Nephron progenitor cell (in vitro differentiated cells): ENCODE measurements at regions not wholly inside any gene's neighbourhood (a gene's known extent, or its start where the extent isn't known, plus 50 kb on each side); places are given as distances from the start of the nearest gene placed in this dataset.

ENCODE experiments used
- DNase-seq: peaks from one replicate; pipeline ENCODE4 v3.0.0; 2021
- H3K27ac Mint-ChIP-seq: 2 replicates; pipeline ENCODE4 v1.8.0; 2021; ENCODE audit warnings: mild to moderate bottlenecking, moderate library complexity, mixed read lengths
- H3K27me3 Mint-ChIP-seq: 2 replicates; pipeline ENCODE4 v1.8.0; 2021; ENCODE audit warnings: mild to moderate bottlenecking, low read depth, mixed read lengths; ENCODE audit not compliant: poor library complexity
- H3K36me3 Mint-ChIP-seq: 2 replicates; pipeline ENCODE4 v1.8.0; 2021; ENCODE audit warnings: low read depth, mixed read lengths
- H3K4me1 Mint-ChIP-seq: 2 replicates; pipeline ENCODE4 v1.8.0; 2021; ENCODE audit warnings: mixed read lengths
- H3K4me3 Mint-ChIP-seq: 2 replicates; pipeline ENCODE4 v1.8.0; 2021; ENCODE audit warnings: mild to moderate bottlenecking, moderate library complexity, mixed read lengths
- H3K9me3 Mint-ChIP-seq: 2 replicates; pipeline ENCODE4 v1.8.0; 2021; ENCODE audit warnings: mild to moderate bottlenecking, moderate library complexity, mixed read lengths
- CTCF ChIP-seq: fragments of 200-600 bp; sonication (generic); IDR thresholded peaks from 2 replicates; pipeline ENCODE4 v1.5.0; 2021; ENCODE audit warnings: antibody characterized with exemption

GRCh38 chr18:55654986-55655385 is 67.0 kb upstream of the TCF4 start:
- no peaks in the 10 kb centered on the region for H3K9me3 Mint-ChIP-seq
- DNase-seq = no peak
- H3K27me3 Mint-ChIP-seq = peaks cover 5% of the 10 kb centered on the region
- H3K36me3 Mint-ChIP-seq = no peaks in the 10 kb centered on the region
- no peaks in the 10 kb centered on the region for H3K4me1 Mint-ChIP-seq
- H3K27ac Mint-ChIP-seq = no peak overlapping the region
- no peak for TF ChIP-seq CTCF
- no peak overlapping the region for H3K4me3 Mint-ChIP-seq

GRCh38 chr18:55651236-55651635 is 63.2 kb upstream of the TCF4 start:
- TF ChIP-seq CTCF = no peak
- Mint-ChIP-seq H3K4me3 (no peak overlapping the region), H3K36me3 (no peaks in the 10 kb centered on the region), H3K27ac (no peak overlapping the region), H3K27me3 (peaks cover 5% of the 10 kb centered on the region), H3K9me3 (no peaks in the 10 kb centered on the region), H3K4me1 (no peaks in the 10 kb centered on the region)
- DNase-seq = no peak

- no peak for DNase-seq
- H3K36me3 Mint-ChIP-seq = no peaks in the 10 kb centered on the region
- TF ChIP-seq CTCF = no peak
- H3K27ac Mint-ChIP-seq = no peak overlapping the region
- H3K4me1 Mint-ChIP-seq = no peaks in the 10 kb centered on the region
- peaks cover 5% of the 10 kb centered on the region for H3K27me3 Mint-ChIP-seq
- no peaks in the 10 kb centered on the region for H3K9me3 Mint-ChIP-seq
- H3K4me3 Mint-ChIP-seq = no peak overlapping the region
These were observed 62.4 kb upstream of the TCF4 start for GRCh38 chr18:55650363-55650870.

GRCh38 chr18:55647331-55647730 is 59.3 kb upstream of the TCF4 start:
- no peak for DNase-seq
- Mint-ChIP-seq H3K36me3 (no peaks in the 10 kb centered on the region), H3K9me3 (no peaks in the 10 kb centered on the region), H3K27ac (no peak overlapping the region), H3K4me1 (no peaks in the 10 kb centered on the region), H3K4me3 (no peak overlapping the region), H3K27me3 (peaks cover 5% of the 10 kb centered on the region)
- TF ChIP-seq CTCF = no peak

- no peak for DNase-seq
- peaks cover 12% of the 10 kb centered on the region for H3K36me3 Mint-ChIP-seq
- H3K9me3 Mint-ChIP-seq = peaks cover 21% of the 10 kb centered on the region
- H3K4me1 Mint-ChIP-seq = no peaks in the 10 kb centered on the region
- TF ChIP-seq CTCF = no peak
- no peaks in the 10 kb centered on the region for H3K27me3 Mint-ChIP-seq
- no peak overlapping the region for H3K4me3 Mint-ChIP-seq
- H3K27ac Mint-ChIP-seq = no peak overlapping the region
These were observed 54.2 kb upstream of the TCF4 start for GRCh38 chr18:55642191-55642590.

GRCh38 chr18:55641486-55641885 is 53.5 kb upstream of the TCF4 start:
- Mint-ChIP-seq H3K27me3 (no peaks in the 10 kb centered on the region), H3K9me3 (peaks cover 21% of the 10 kb centered on the region), H3K4me1 (no peaks in the 10 kb centered on the region), H3K4me3 (no peak overlapping the region), H3K36me3 (peaks cover 12% of the 10 kb centered on the region), H3K27ac (no peak overlapping the region)
- no peak for DNase-seq
- no peak for TF ChIP-seq CTCF
